ENCODE measurements at regions not wholly inside any gene's neighbourhood (a gene's known extent, or its start where the extent isn't known, plus 50 kb on each side); places are given as distances from the start of the nearest gene placed in this dataset.

- no TSS peak for BruUV-seq (replicated peaks)
- intact Hi-C loops (cut with micrococcal nuclease; ENCODE audit: unreplicated experiment) (no loop called here), in situ Hi-C loops (cut with HindIII; ENCODE audit: extremely low pct_ligation_motif_present, low pct_unique_long_range_greater_than_20kb) (no loop called here)
- no peak overlapping the region for H3K4me3 ChIP-seq (replicated peaks in 1 of 3; ENCODE audit: insufficient read depth in 1 of 3, low read depth in 2 of 3, low read length in 3 of 3)
- 47% methylated on average over 2 of the region's 2 CpGs for WGBS (ENCODE audit: low lambda C conversion rate)
- H3K9me3 ChIP-seq (ENCODE audit: low read length) = peaks cover 92% of the 10 kb centered on the region
- no peaks in the 10 kb centered on the region for H3K27me3 ChIP-seq (ENCODE audit: control insufficient read depth in 1 of 2, insufficient read depth in 2 of 2, low read length in 2 of 2)
- no peak overlapping the region for H3K27ac ChIP-seq (ENCODE audit: extremely low read length, insufficient read depth, low read length)
- no peak for FAIRE-seq
- ATAC-seq = no peak
- H3K9ac ChIP-seq (ENCODE audit: insufficient read depth, low read depth, low read length) = no peak overlapping the region
- TF ChIP-seq ZNF17 (CRISPR knock-in tag; IDR thresholded peaks at IDR 0.05) = no peak
- TF ChIP-seq ZNF614 (CRISPR knock-in tag; IDR thresholded peaks at IDR 0.05; ENCODE audit: borderline replicate concordance) = no peak
- no peak for TF ChIP-seq ZNF720 (CRISPR knock-in tag; IDR thresholded peaks at IDR 0.05)
- TF ChIP-seq HDAC6 (IDR thresholded peaks at IDR 0.05; ENCODE audit: low read depth, low read length) = no peak
- no peak for TF ChIP-seq ZFY (CRISPR knock-in tag; IDR thresholded peaks at IDR 0.05)
- TF ChIP-seq ZFP1 (CRISPR knock-in tag; IDR thresholded peaks at IDR 0.05) = no peak
- no peak for TF ChIP-seq NFKB2 (CRISPR knock-in tag; IDR thresholded peaks at IDR 0.05; ENCODE audit: borderline replicate concordance)
- TF ChIP-seq, protein P1, sequence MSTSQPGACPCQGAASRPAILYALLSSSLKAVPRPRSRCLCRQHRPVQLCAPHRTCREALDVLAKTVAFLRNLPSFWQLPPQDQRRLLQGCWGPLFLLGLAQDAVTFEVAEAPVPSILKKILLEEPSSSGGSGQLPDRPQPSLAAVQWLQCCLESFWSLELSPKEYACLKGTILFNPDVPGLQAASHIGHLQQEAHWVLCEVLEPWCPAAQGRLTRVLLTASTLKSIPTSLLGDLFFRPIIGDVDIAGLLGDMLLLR (CRISPR knock-in tag; IDR thresholded peaks at IDR 0.05) = no peak
- TF ChIP-seq, protein P2, sequence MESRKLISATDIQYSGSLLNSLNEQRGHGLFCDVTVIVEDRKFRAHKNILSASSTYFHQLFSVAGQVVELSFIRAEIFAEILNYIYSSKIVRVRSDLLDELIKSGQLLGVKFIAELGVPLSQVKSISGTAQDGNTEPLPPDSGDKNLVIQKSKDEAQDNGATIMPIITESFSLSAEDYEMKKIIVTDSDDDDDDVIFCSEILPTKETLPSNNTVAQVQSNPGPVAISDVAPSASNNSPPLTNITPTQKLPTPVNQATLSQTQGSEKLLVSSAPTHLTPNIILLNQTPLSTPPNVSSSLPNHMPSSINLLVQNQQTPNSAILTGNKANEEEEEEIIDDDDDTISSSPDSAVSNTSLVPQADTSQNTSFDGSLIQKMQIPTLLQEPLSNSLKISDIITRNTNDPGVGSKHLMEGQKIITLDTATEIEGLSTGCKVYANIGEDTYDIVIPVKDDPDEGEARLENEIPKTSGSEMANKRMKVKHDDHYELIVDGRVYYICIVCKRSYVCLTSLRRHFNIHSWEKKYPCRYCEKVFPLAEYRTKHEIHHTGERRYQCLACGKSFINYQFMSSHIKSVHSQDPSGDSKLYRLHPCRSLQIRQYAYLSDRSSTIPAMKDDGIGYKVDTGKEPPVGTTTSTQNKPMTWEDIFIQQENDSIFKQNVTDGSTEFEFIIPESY (CRISPR knock-in tag; IDR thresholded peaks at IDR 0.05) = no peak
- TF ChIP-seq ZSCAN22 (CRISPR knock-in tag; IDR thresholded peaks at IDR 0.05) = no peak
- no peak for TF ChIP-seq SMYD3 (CRISPR knock-in tag; IDR thresholded peaks at IDR 0.05)
- TF ChIP-seq ZKSCAN1 (IDR thresholded peaks at IDR 0.05; ENCODE audit: low read length) = no peak
- no peak for TF ChIP-seq FOXK1 (CRISPR knock-in tag; IDR thresholded peaks at IDR 0.05; ENCODE audit: borderline replicate concordance, low read depth)
- no peak for TF ChIP-seq NFYB (CRISPR knock-in tag; IDR thresholded peaks at IDR 0.05)
- no peak for TF ChIP-seq ZMAT3 (CRISPR knock-in tag; conservative IDR thresholded peaks at IDR 0.05)
- ChIA-PET POLR2A (no interaction called here), CTCF (ENCODE audit: low intra/inter-chr PET ratio, low total read pairs) (no interaction called here)
- no peaks in the 10 kb centered on the region for H3K4me1 ChIP-seq (ENCODE audit: insufficient read depth, low read length)
- H2AFZ ChIP-seq (ENCODE audit: low read length) = no peak overlapping the region
- no peaks in the 10 kb centered on the region for H3K79me2 ChIP-seq (ENCODE audit: insufficient read depth, low read length)
- no peaks in the 10 kb centered on the region for H4K20me1 ChIP-seq (ENCODE audit: insufficient read depth, low read length)
- no peak overlapping the region for H3K4me2 ChIP-seq (ENCODE audit: low read depth, low read length)
- H3K36me3 ChIP-seq (replicated peaks in 1 of 2; ENCODE audit: control insufficient read depth in 1 of 2, insufficient read depth in 2 of 2, low read length in 2 of 2) = no peaks in the 10 kb centered on the region
- DNase-seq (ENCODE audit: low spot score) = no peak
These were observed 394.3 kb upstream of the SLIT2 start for GRCh38 chr4:19857380-19857779.

Measured in HepG2 (cell line).